NCI-H146 treated with DMSO at 0.1 percent for 48 hours (cell line): ENCODE measurements at regions not wholly inside any gene's neighbourhood (a gene's known extent, or its start where the extent isn't known, plus 50 kb on each side); places are given as distances from the start of the nearest gene placed in this dataset.
"Not testable (repeated sequence)": the region's sequence is repeated elsewhere in the genome, so short reads cannot be mapped to it uniquely, and the experiment has no call there.

Experiments used
- DNase-seq: peaks from one replicate; lab custom pipeline; 2025; ENCODE audit not compliant: unreplicated experiment; lab: John Stamatoyannopoulos, UW

DNA sequence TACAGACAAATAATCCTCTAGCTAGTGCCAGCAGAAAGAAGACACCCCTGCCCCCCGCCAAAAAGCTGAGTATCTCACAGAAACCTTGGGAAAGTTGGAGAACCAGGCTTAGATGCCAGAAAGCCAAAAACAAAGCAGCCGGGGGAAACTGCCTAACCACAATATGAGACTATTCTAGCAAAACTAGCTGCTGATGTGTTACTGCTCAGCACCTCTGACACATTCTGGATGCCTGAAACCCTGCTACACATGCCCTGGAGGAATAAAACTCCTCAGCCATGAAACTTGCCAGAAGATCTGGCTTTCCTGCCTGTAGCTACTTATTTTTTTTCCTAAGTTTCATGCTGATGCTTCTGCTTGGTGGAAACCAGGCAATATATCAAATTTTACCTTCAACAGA is 122.7 kb upstream of the GCFC2 start:
- DNase-seq: no peak

DNA sequence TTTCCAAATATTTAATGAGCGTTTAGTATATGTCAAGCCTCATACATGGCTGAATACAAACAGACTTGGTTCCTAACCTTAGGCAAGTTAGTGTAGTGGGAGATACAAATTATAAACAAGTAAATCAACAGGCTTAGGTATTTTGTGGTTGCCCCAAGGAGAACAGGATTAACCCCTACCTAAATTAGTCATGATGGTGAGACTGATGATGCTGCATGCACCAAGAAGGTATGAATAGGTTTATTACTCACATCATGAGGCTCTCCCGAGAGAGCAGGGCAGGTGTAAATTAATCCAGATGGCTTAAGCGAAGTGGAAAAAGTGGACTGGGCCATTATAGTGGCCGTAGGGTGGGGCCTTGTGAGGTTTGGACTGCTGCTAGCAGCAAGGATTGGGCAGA is 118.1 kb upstream of the GCFC2 start:
- DNase-seq: no peak

GRCh38 chr2:75823515-75823914 is 112.8 kb upstream of the GCFC2 start:
- DNase-seq: not testable (repeated sequence)

GRCh38 chr2:75822336-75822735 is 111.6 kb upstream of the GCFC2 start:
- DNase-seq: no peak

GRCh38 chr2:75820693-75821092 is 110.0 kb upstream of the GCFC2 start:
- no peak for DNase-seq

DNA sequence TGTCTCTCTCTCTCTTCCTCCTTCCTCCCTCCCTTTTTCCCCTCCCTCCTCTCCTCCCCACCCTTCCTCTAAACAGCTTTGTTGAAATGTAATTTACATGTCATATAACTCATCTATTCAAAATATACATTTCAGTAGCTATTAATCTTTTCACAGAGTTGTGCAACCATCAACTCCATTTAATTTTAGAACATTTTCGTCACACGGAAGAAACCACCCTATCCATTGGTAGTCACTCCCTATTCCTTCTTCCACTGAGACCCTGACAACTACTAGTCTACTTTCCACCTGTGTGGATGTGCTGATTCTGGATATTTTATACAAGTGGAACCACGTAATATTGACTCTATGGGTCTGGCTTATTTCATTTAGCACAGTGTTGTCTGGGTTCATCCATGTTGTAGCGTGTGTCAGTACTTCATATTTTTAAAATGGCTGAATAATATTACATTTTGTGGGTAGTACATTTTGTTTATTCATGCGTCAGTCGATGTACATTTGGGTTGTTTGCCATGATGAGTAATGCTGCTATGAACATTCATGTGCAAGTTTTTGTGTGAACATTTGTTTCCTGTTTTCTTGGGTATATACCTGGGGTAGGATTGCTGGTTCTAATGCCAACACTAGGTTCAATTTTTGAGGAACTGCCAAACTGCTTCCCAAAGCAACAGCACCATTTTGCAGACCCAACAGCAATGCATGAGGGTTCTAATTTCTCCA is 100.1 kb upstream of the GCFC2 start:
- DNase-seq: no peak

DNA sequence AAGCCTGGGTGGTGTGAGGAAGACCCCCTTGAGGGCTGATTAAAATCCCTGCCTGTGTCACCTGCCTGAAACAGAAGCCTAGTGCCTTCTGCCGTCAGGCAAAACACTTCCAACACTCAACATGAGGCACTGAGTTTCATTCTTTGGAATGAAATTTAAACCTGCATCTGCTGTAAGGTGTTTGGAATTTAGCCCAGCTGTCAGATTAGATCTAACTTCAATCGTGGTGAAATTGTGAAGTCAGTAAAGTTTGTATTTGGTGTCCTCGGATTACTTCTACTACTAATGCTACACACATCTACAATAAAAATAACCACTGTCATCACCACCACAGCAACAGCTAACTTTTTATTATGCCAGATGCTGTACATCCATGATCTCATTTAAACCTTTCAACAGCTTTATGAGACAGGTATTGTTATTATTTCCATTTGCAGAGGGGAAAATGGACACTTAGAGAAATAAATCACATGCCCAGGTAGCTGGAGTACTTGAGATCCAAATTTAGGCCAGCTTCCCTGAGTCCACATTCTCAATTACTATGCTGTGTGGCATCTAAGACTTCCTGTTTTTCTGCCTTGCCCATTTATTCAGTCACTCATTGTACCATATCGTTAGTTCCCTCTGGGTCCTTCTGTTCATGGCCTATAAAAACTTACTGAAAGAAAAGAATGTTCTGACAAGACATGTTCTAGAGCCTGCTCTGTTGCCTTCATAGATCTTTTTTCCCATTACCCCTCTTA is 98.2 kb upstream of the GCFC2 start:
- no peak for DNase-seq

GRCh38 chr2:75807992-75808391 is 97.3 kb upstream of the GCFC2 start:
- DNase-seq: no peak

DNA sequence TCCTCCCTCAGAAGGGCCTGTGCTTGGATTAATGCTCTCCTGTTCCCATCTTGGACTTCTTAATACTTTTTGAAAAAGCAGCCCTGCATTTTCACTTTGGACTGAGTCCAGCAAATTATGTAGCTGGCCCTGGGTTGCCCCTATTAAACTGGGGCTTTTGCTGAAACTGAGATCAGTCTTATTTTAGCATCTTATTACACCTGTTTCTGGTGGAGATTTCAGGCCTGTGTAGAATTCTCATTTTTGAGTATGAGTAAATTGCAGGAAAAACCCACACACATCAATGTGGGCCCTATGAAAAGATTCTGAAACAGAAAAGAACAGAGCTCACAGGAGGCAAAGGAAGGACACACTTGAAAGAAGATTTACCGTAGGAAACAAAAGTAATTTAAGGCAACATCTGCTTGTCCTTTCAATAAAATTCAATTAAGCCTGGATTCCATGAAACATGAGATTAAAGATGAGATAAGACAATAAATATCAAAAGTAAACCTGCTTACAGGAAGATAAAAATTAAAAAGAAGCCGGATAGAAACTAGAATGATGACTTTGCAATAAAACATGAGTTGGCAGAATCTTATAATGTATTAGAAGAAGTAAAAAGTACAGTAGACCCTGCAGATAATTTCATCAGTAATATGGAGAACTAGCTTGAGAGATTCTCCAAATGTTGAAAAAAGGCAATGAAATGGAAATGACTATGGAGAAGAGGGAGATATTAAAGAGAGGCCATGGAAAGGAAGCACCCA is 90.7 kb upstream of the GCFC2 start:
- DNase-seq: no peak

DNA sequence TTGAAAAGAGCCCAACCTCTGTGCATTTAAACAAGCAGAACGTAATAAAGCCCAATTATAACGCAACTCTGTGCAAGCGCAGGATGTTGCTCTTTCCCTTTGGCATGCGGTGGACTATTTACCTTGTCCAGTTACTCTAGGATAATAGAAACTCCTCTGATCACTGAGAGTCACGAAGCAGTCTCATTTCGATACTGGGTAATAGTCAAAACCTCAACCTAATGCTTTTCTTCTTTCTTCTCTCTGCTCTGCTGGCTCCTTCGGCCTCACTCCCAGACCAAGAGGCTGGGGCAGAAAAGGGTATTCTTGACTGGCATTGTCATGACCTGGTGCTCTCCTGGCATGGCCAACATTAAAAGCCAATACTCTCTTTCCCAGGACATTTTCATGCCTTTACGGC is 89.7 kb upstream of the GCFC2 start:
- DNase-seq: peak; percentile 20

DNA sequence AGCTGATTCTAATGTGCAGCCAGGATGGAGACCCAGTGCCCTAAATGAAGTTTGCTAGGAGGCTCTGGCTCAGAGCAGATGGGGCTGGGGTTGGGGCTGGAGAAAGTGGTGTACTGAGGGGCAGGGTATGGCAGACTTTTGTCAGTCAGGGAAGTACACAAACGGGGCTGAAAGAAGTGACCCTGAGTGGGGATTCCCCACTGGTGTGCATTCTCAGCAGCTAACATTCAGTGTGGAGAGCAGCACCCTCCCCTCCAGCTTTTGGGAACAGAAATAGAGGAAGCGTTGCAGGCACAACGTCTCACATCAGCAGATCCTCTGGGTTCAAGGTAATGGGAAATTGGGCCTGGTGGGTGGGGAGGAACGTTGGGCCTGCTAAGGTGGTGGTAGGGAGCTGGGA is 89.1 kb upstream of the GCFC2 start:
- DNase-seq: no peak

DNA sequence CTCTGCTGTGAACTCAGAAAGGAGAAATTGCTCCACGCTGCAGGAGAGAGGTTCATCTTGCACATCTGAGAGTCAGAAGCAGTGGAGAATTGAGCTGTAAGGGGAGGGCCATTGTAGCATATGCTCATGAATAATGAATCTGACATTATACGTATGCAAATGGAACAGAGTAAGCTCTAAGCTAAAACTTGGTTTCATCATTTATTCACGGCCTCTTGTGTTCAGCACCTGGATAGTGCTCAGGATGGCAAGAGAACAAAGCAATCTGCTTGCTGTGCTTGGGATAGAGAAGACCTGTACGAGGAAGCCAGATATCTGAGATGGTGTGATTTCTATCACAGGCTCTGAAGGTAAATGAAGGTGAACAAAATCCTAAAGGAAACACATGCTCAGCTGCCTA is 87.9 kb upstream of the GCFC2 start:
- DNase-seq: no peak

DNA sequence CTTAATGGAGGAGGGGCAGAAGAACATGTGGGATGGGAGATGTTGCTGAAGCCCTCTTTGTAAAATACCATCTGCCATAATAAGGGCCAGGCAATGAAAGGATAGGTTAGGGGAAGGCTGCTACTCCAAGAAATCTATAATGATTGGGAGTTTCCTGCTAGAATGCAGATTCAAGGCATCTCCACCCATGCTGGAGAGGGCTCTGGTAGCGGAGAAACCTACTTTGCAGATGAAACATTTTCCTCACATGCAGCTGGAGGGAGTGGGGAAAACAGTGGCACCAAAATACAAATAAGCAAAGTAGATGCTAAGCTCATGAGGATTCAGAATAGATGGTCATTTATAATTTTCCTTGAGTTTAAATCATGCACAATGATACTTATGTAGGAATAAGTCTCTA is 82.3 kb upstream of the GCFC2 start:
- no peak for DNase-seq

DNA sequence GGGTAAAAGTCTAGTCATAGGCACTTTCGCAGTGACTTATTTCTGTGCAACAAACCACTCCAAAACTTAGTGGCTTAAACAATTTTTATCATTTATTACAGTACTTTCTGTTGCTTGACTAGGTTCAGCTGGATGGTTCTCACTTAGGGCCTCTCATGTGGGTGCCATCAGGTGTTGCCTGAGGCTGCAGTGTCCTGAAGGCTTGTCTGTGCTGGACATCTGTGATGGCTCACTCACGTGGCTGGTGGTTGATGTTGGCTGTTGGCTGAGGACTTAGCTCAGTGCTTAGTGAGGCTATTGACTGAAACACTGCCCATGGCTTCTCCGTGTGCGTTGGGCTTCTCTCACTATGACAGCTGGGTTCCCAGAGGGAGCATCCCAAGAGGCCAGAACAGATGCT is 81.4 kb upstream of the GCFC2 start:
- no peak for DNase-seq

GRCh38 chr2:75790814-75791467 is 80.2 kb upstream of the GCFC2 start:
- DNase-seq: no peak

GRCh38 chr2:75790121-75790813 is 79.6 kb upstream of the GCFC2 start:
- DNase-seq: no peak

DNA sequence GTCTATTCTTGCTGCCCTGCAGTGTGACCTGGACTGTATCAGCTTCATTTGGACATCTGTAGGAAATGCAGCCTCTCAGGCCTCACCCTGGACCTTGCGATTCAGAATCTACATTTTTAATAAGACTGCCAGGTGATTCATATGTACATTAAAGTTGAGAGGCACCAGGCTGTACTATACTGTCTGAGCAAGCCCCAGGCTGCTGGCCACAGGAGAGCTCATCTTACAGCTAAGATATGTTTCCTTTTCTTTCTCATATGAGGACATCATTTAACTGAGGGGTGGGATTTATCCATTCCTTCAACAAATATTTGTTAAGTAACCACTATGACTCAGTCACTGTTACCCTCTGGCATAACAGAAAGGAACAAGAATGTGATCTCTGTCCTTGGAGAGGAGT is 78.2 kb upstream of the GCFC2 start:
- no peak for DNase-seq

DNA sequence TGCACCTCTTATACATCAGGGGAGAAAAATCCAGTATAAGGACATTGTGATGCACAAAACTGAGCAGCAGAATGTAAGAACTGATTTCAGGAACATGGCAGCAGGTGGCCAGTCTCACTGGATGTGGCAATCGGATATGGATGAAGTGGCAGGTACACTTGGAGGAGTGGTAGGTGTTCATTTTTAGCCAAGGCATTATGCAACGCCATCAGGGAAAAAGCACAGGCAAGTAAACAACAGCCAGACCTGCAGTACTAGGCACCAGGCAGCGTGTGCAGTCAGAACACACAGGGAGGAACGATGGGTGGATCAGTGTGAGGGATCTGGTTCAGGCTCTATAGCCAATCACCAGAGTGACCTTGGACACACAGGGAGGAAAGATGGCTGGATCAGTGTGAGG is 77.4 kb upstream of the GCFC2 start:
- DNase-seq: no peak

DNA sequence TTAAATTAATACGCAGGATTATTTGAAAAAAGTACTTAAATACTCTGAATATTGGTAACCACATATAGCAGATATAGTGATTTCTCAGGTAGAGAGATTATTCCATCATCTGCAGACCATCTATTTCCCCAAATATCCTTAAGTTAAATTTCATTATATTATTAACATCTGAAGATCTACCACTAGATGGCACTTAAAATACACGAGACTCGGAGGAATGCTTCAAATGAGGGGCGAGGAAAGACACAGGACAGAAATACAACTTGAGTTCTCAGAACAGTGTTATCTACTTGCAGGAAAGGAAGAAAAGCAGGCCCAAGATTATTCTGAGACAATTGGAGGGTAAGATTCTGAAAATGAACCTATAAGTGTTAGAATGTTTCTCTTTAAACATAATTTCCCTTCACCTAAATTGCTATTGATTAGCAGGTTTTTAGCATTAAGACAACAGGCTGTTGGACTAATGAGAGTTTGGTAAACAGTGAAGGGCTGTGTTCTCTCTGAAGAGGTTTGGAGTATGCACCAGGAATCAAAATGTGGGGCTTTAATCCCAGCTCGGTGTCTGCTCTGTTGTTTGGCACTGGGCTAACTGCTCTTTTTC is 76.9 kb upstream of the GCFC2 start:
- DNase-seq: peak; percentile 70

- no peak for DNase-seq
These were observed 64.7 kb upstream of the GCFC2 start for GRCh38 chr2:75775311-75775823.
